Right ventricle myocardium superior (tissue), 1 donor: ENCODE measurements at regions not wholly inside any gene's neighbourhood (a gene's known extent, or its start where the extent isn't known, plus 50 kb on each side); places are given as distances from the start of the nearest gene placed in this dataset.

ENCODE experiments used
- ATAC-seq: fragments of 200-7000 bp; cut with Tn5 transposase; one replicate; pipeline ENCODE4 v1.9.1; 2020; ENCODE audit warnings: mild to moderate bottlenecking; ENCODE audit not compliant: poor library complexity
- DNase-seq: peaks from one replicate; pipeline ENCODE4 v3.0.0-alpha.2; 2020
- intact Hi-C: fragments of 100-400 bp; cut with DNase I; formaldehyde crosslinking; loops from one replicate; pipeline ENCODE4 v1.11.2; 2022
- donor health status: DM: no; HTN: yes; CAD: no; lungs with severe emphysema.

- DNase-seq (no peak), ATAC-seq (no peak)
- intact Hi-C loops, result no loop called here
Observed at GRCh38 chr12:81888106-81888740, 129.1 kb upstream of the PPFIA2 start.

GRCh38 chr12:81874586-81874985 is 115.4 kb upstream of the PPFIA2 start:
- intact Hi-C loops, result no loop called here
- no peak for ATAC-seq
- no peak for DNase-seq

- intact Hi-C loops, result no loop called here
- no peak for ATAC-seq
Observed at GRCh38 chr12:81874166-81874565, 115.0 kb upstream of the PPFIA2 start.

GRCh38 chr12:81872400-81872799 is 113.2 kb upstream of the PPFIA2 start:
- no peak for DNase-seq
- intact Hi-C loops, result no loop called here
- no peak for ATAC-seq

More at GRCh38 chr12:81874166-81874565, 115.0 kb upstream of the PPFIA2 start:
- DNase-seq, result no peak

- ATAC-seq (no peak), DNase-seq (no peak)
- intact Hi-C loops, result no loop called here
Observed at GRCh38 chr12:81866081-81866480, 106.9 kb upstream of the PPFIA2 start.

GRCh38 chr12:81863406-81863805 is 104.3 kb upstream of the PPFIA2 start:
- intact Hi-C loops, result no loop called here
- no peak for ATAC-seq
- DNase-seq, result no peak

- ATAC-seq, result no peak
- intact Hi-C loops, result no loop called here
Observed at GRCh38 chr12:81859521-81859920, 100.4 kb upstream of the PPFIA2 start.

GRCh38 chr12:81843599-81843998 is 84.4 kb upstream of the PPFIA2 start:
- intact Hi-C loops, result no loop called here
- ATAC-seq (no peak), DNase-seq (no peak)

More at GRCh38 chr12:81859521-81859920, 100.4 kb upstream of the PPFIA2 start:
- no peak for DNase-seq

- DNase-seq (no peak), ATAC-seq (no peak)
- intact Hi-C loops, result no loop called here
Observed at GRCh38 chr12:81835783-81836182, 76.6 kb upstream of the PPFIA2 start.

GRCh38 chr12:81819991-81820633 is 61.0 kb upstream of the PPFIA2 start:
- DNase-seq, result no peak
- intact Hi-C loops, result no loop called here
- ATAC-seq, result no peak

GRCh38 chr12:81815611-81816010 is 56.5 kb upstream of the PPFIA2 start:
- DNase-seq, result no peak
- ATAC-seq, result no peak

GRCh38 chr12:81811778-81812125 is 52.6 kb upstream of the PPFIA2 start:
- DNase-seq, result no peak
- intact Hi-C loops, result no loop called here
- no peak for ATAC-seq

More at GRCh38 chr12:81815611-81816010, 56.5 kb upstream of the PPFIA2 start:
- intact Hi-C loops, result no loop called here

GRCh38 chr12:81811061-81811777 is 52.1 kb upstream of the PPFIA2 start:
- DNase-seq, result no peak
- intact Hi-C loops, result no loop called here
- no peak for ATAC-seq

- DNase-seq, result no peak
- intact Hi-C loops, result no loop called here
- no peak for ATAC-seq
Observed at GRCh38 chr12:81809829-81810595, 50.9 kb upstream of the PPFIA2 start.

GRCh38 chr12:81809113-81809777 is 50.1 kb upstream of the PPFIA2 start:
- DNase-seq, result no peak
- intact Hi-C loops, result no loop called here
- ATAC-seq, result no peak
